HG03457 (cell line): ENCODE measurements at regions not wholly inside any gene's neighbourhood (a gene's known extent, or its start where the extent isn't known, plus 50 kb on each side); places are given as distances from the start of the nearest gene placed in this dataset.

Experiments
- ATAC-seq: cut with Tn5 transposase; IDR thresholded peaks from one replicate; pipeline ENCODE4 v1.9.1; 2021; ENCODE audit warnings: moderate number of reproducible peaks; ENCODE audit not compliant: unreplicated experiment

DNA sequence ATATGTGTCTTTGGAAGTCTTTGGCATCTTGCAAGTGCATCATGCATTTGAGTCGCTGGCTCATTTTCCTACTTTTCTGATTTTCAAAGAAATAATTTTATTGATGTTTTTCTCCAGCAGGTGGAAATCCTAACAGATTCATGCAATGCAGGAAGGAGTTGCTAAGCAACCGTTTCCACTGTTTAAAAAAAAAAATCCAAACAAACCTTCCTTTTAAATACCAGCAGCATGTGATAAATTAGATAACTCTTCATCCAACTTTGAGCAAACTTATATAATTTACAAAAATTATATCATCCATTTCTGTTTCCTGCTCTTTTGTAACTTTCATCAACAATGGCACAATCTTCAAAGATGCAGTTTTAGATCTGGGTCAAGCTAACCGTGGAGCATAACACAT is 364.1 kb downstream of the MFSD1 start:
- ATAC-seq = no peak

DNA sequence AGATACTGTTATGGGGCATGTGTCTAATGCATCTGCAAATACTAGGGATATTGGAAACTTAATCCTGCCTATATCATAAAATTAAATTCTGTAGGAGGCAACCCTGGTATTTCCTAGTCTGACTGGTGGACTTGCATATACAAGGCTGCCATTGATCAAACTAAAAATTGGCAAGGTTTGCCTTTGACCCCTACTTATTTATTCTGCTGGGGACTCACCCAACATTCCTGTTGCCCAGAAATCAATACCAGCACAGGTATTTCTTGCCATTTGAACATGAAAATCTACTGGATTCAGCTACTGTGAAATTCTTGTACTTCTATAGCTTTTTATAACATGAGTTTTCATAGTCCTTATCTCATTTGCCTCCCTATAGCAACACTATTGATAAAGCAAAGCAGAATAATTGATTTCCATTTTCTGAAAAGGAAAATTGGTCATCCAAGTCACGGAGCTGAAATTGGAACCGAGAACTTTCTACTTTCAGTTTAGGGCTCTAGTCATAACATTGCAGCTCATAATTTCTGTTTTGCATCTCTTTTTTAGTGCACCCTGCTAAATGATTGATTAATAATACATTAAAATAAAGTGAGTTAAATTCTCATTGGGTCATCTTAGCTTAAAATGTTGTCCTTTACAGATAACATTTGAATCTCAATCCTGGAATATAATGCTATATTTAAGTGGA is 365.2 kb downstream of the MFSD1 start:
- ATAC-seq = no peak

DNA sequence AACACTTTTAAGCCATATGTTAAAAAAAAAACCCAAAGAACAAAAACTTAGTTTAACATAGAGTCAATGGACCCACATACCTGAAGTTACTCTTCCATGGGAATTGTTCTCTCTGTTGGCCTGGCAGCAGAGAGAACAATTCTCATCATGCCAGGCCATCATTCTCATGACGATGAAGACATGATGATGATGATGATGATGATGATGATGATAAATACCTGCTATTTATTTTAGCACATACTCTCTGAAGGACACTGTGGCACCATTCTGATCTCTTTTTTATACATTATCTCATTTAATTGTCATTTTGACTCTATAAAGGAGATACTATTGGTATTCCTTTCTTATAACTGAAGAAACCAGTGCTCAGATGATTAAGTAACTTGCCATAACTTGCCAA is 366.9 kb downstream of the MFSD1 start:
- ATAC-seq = no peak

DNA sequence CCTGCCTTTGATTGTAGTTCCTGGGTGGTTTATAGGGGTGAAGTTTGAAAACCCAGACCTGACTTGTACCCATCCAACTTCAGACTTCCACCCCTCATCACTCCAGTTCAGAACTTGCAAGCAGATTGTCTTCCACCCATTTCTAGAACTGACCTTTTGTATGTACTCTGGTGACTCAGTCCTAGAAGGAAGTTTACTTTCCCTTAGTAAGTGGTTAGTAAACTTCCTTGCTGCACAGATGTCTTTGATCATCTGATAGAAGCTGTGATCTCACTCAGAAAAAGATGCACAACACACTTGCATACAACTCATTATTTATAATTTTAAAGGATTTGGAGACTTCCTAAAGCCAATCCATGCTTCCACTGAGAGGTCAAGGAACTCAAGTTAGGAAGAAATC is 368.0 kb downstream of the MFSD1 start:
- ATAC-seq = no peak

DNA sequence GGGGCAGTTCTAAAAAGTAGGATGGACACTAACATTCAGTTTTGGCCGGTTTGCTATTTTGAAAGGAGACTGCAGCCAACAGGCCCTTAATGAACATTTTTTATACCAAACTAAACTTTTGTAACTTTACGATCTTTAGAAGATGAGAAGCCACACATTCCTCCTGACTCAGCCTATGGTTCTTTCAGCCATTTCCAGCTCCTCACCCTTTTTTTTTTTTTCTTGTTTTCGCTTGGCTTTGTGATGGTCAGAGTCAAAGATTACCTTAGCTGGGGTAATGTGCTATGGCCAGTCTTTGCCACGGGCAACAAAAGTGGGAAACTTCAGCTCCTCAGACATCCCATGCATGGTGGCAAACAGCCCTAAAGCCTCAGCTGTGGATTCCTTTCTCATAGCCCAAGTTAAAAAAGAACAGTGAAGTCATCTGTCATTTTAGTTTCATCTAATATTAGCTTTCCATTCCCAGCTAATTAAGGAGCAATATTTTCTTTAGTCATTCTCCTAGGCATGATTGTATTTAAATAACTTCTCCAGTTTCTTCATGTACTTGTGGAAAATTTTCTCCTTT is 368.7 kb downstream of the MFSD1 start:
- ATAC-seq = no peak

DNA sequence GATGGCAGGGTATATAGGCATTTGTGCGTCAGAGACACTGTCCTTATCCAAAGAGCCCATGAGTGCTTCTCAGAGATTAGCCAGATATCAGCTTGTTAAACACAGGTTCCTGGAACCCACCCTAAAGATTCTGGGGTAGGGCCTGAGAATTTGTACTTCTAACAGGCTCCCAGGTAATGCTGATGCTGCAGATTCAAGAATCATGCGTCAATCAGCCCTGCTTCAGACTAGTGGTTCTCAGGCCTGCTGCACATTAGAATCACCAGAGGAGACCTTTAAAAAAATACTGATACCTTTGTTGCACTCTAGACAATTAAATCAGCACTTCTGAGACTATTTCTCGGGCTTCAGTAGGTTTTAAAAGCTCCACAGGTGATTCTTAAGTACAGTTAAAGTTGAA is 369.5 kb downstream of the MFSD1 start:
- no peak for ATAC-seq

DNA sequence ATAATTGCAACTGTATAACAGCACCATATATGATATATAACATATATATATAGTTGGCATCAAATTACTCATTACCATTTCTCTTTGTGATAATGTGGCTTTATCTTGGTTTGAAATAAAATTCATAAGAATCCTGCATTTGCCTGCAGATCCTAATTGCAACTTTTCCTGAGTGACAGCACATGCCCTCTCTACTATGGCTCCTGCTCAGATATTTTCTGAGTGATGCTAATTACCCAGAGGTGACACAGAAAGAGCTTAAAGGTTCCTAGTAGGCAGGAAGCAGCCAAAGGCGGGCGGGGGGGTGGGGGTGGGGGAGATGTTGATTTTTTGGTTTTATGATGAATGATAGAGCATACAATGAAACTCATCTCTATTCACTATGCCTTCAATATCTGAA is 370.6 kb downstream of the MFSD1 start:
- ATAC-seq = no peak

DNA sequence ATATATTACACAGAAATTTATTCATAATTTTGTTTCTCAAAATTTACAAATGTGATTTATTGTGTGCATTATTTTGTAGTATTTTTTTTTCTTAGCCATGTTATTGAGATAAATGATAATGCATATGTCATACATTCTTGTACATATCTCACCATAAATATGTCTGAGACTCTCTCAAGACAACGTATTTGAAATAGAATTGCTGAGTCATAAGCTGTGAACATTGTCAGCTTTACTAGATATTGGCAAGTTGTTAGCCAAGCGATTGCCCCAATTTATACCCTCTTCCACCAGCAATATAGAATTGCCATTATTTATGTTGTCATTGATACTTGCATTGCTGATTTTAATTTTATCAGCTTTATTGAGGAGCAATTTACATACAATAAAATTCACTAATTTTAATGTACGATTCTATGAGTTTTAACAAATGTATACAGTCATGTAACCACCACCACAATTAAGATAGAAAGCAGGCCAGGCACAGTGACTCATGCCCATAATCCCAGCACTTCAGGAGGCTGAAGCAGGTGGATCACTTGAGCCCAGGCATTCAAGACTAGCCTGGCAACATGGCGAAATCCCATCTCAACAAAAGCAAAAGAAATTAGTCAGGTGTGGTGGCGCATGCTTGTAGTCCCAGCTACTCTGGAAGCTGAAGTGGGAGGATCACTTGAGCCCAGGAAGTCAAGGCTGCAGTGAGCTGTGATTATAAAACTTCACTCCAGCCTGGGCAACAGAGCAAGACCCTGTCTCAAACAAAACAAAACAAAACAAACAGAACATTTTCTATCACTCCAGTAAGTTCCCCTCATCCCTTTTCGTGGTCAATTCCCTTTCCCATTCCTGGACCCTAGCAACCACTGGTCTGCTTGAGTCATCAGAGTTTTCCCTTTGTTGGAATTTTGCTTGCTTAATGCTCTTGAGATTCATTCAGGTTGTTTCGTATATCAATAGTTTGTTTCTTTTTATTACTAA is 373.1 kb downstream of the MFSD1 start:
- ATAC-seq = no peak

DNA sequence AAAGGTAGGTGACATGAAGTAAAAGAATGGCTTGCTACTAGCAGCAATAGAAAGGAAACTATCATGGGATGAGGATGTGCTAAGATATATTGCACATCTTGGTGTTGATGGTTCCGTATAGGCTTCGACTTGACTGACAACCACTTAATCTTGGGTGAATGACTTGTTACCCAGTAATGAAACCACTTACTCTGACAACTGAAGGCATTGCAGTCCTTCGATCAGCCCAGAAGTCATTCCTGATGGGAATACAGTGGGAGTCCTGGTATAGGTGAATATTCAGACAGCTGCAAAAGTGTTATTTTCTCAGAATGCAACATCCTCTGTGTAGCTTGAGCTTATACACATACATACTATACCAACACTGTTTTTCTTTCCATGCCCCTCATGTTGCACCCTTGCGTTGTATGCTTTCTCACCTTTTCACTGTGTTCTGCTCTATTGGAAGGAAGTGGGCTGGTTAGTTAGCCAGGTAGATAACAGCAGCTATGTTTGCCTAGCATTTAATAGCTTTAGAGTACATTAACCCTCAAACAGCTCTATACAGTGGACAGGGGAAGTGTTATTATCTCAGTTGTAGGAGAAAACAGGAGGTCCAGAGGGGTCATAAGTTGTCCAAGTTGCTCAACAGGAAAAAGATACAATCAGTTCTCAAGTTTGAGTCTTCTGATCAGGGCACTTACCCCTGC is 376.5 kb downstream of the MFSD1 start:
- no peak for ATAC-seq

DNA sequence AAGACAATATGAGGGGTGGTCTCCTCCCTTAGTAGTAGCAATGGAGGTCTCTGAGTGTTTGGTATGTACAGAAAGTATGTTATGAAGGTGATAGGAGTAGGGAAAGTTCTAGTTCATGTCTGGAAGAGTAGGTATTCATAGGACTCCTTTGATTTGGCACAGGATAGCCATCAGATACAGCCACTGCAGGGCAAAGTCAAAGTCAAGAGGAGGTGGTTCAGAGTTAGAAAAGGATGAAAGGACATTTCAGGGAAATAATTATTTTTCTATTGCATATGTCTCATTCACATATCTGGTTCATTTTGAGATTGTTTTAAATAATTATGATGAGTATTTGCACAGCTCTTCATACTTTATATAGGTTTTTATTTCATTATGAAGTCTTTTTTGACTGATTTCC is 381.1 kb downstream of the MFSD1 start:
- no peak for ATAC-seq

DNA sequence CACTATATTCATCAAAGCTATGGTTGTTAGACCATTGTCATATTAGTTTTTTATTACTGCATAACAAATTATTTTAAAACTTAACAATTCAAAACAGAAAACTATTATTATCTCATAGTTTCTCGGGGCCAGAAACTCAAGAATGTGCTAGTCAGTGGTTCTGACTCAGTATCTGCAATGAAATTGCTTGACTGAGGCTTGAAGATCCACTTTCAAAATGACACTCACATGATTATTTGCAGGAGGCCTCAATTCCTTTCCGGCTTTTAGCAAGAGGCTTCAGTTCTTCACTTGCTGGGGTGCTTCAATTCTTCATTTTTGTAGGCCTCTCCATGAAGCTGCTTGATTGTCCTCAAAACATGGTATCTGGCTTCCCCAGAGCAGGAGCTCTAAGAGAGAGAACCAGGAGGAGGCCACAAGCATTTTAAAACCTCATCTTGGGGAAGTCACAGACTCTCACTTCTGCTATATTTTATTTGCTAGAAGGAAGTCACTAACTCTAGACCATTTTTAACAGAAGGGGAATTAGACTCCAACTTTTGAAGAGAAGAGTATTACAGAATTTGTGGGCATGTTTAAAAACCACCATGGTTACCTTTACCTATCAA is 383.7 kb downstream of the MFSD1 start:
- peak; percentile 66 for ATAC-seq

DNA sequence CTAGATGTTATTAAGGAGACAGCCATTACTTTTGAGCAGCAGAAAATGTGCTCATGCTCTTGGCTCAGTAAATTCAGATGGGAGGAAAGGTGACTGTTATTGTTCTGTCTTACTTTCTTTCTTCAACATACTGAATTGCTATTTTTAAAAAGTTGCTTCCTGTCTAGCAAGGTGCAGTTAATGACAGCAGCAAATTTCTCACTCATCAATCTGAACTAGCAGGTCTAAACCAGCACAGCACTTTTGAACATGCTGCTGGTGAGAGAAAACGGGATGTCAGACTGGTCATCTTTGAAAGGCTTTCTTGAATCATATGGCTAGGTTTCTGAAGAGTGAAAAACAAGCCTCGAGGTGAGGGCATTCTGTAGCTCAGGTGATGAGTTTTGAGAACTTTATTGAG is 384.7 kb downstream of the MFSD1 start:
- ATAC-seq = peak; percentile 51

DNA sequence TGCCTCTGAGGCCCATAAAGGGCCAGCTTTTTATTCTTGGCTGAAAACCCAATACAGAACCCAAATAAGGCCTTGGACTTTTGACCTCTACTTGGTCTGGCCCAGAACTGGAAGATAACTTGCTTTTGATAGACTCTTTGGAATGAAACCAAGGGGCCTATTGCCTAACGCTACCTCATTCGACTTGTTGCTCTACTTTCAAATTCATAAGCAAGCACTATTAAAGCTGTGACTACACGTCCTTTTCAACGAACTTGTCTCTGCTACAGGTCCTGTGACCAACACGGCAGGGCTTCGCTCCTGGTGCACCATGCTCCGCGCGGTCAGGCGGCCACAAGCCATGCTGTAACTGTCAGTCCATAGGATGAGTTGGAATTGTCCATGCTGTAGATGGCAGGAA is 385.4 kb downstream of the MFSD1 start:
- no peak for ATAC-seq

DNA sequence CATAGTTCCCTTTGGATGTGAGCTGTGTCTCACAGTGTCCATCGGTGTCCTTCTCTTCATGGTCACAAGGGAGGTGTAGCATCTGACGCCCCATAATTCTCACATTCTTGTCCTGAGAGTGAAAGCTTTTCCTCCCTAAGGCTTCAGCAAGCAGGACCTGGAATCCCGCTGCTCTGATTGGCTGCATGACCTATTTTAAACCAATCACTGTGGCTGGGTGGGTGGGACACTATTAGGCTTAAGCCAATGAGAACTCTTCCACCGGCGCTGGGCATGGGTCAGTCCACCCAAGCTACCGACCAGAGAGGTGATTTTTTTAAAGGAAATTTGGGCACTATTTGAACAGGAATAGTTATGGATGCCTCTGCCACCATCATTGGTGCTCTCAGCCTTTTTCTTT is 385.9 kb downstream of the MFSD1 start:
- no peak for ATAC-seq

DNA sequence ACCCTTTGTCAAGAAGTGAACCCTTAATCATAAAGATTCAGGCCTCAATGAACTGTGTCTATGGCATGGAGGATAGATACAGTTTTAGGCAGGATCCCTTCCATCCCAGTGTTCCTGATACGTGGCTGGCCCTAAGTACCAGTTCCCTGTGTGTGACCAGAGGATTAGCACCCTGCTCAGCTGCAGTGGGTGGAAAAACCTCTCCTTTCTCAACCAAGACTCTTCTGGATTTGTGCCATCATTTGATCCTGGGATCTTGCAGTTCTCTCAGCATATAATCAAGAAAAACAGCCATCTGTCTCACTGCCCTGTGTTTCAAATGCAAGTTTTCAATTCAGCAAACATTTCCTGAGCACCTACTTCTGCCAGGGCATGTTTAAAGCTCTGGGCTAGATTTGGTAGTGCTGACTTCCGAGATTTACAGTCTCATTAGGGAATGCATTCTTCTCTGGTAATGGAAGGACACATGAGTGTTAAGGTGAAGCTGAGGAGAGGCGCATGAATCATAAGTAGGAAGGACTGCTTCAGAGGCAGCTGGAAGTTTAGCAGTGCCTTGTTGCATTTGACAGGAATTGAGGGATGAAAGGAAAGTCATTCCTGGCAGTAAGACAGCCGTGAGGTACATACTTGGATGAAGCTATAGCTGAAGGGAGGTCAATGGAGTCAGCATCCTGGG is 388.3 kb downstream of the MFSD1 start:
- no peak for ATAC-seq

DNA sequence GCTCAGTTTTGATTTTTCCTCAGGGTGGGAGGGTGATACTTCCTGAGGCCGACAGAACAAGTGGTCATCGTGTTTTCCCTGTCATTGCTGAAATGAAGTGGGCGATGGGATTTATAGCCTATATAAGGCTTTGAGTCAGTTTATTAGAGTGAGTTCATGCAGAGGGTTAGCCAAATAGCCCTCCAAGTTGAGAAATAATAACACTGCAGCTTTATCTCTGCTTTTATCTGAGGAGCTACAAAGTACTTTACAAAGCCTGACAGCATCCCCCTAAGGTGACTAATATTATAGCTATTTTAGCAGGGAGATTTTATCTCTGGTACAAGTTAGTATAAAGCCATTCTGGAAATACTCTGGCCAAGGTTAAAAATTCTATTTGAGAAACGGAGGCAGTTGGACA is 389.6 kb downstream of the MFSD1 start:
- ATAC-seq = no peak

DNA sequence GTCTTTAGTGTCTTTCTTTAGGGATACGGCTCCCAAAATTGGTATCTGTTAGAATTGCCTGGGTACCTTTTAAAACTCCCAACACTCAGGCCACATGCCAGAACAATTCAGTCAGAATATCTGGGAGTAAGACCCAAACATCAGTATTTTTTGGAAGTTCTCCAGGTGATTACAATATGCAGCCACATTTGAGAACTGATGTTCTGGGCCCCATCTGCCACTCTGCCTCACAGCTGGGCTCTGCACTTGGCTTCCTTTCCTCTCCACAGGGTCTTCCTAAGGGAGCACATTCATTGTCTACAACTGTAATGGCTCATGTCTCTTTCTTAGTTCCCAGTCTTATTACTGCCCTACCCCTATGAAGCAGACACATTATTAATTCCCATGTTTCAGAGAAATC is 394.5 kb downstream of the MFSD1 start:
- ATAC-seq = no peak

DNA sequence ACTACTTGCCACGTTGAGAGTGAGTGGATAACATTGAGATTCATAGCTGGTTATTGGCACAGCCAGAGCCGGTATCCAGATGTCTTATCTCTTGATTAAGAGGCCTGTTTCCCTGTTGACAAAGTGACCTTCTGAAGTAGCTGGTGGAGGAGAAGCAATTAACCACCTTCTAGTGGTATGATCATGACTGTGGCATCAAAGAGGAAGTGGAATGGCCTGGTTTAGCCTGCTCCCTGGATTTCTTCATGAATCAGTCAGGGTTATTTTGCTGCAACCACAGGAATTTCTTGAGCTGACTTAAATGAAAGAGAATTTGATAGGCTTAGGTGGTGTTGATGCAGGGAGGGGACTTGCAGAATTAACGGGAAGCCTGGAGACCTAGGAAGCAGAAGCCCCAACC is 398.3 kb downstream of the MFSD1 start:
- no peak for ATAC-seq

DNA sequence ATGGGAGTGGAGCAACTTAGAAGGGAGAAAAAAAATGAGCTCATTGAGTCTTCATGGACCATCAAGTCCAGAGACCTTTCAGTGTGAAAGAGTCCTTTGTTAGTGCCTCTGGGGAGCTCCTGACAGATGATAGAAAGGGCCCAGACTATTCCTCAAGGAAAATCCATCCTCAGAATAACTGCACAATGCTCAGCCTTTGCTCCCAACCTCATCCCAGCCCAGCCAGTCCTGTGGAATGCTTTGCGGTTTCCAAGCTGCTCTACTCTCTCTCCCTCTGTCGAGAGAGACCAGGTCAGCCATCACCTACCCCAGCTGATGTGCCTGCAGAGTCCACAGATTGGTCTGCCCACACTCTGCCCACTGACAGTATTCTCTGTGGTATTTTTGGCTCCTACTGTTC is 406.2 kb downstream of the MFSD1 start:
- ATAC-seq = no peak

DNA sequence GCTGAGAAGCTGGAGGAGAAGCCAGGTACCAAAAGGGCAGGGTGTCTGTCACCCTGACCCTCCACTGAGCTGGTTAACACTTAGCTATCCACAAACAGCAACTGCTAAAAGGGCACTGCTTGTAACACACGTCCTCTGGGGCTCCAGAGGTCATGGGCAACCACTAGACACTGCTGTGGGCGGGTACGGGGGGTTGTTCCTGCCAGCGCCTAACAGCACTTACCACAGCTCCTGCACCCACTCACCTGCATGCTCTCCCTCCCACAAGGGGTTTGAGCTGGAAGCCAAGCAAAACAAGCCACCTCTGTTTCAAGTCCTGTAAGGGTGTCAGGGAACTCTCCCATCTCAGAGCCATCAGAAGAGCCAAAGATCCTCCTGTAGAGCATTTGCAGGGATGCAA is 407.6 kb downstream of the MFSD1 start:
- ATAC-seq = no peak
